SJSA1 (cell line): ENCODE measurements at regions not wholly inside any gene's neighbourhood (a gene's known extent, or its start where the extent isn't known, plus 50 kb on each side); places are given as distances from the start of the nearest gene placed in this dataset.
"Not testable (repeated sequence)": the region's sequence is repeated elsewhere in the genome, so short reads cannot be mapped to it uniquely, and the experiment has no call there.

ENCODE experiments used
- DNase-seq, 2 experiments: peaks; one replicate each; pipeline ENCODE4 v3.0.0-alpha.2; 2015 to 2020; ENCODE audit warnings: low spot score in 2 of 2, low read depth in 1 of 2
- H3K27ac ChIP-seq: fragments of 250-450 bp; sonication (Bioruptor Pico); 2 replicates; pipeline ENCODE4 v1.5.1; 2020; ENCODE audit warnings: mild to moderate bottlenecking, moderate library complexity
- H3K27me3 ChIP-seq: fragments of 250-450 bp; sonication (Bioruptor Pico); replicated peaks from 2 replicates; pipeline ENCODE4 v1.5.1; 2020; ENCODE audit warnings: mild to moderate bottlenecking, moderate library complexity
- H3K36me3 ChIP-seq: fragments of 250-450 bp; sonication (Bioruptor Pico); 2 replicates; pipeline ENCODE4 v1.5.1; 2020; ENCODE audit warnings: mild to moderate bottlenecking
- H3K4me1 ChIP-seq: fragments of 250-450 bp; sonication (Bioruptor Pico); replicated peaks from 2 replicates; pipeline ENCODE4 v1.6.1; 2021; ENCODE audit warnings: mild to moderate bottlenecking
- H3K4me3 ChIP-seq: fragments of 250-450 bp; sonication (Bioruptor Pico); 2 replicates; pipeline ENCODE4 v1.5.1; 2020; ENCODE audit warnings: mild to moderate bottlenecking
- H3K9me3 ChIP-seq: fragments of 250-450 bp; sonication (Bioruptor Pico); replicated peaks from 2 replicates; pipeline ENCODE4 v1.5.1; 2020; ENCODE audit warnings: mild to moderate bottlenecking

DNA sequence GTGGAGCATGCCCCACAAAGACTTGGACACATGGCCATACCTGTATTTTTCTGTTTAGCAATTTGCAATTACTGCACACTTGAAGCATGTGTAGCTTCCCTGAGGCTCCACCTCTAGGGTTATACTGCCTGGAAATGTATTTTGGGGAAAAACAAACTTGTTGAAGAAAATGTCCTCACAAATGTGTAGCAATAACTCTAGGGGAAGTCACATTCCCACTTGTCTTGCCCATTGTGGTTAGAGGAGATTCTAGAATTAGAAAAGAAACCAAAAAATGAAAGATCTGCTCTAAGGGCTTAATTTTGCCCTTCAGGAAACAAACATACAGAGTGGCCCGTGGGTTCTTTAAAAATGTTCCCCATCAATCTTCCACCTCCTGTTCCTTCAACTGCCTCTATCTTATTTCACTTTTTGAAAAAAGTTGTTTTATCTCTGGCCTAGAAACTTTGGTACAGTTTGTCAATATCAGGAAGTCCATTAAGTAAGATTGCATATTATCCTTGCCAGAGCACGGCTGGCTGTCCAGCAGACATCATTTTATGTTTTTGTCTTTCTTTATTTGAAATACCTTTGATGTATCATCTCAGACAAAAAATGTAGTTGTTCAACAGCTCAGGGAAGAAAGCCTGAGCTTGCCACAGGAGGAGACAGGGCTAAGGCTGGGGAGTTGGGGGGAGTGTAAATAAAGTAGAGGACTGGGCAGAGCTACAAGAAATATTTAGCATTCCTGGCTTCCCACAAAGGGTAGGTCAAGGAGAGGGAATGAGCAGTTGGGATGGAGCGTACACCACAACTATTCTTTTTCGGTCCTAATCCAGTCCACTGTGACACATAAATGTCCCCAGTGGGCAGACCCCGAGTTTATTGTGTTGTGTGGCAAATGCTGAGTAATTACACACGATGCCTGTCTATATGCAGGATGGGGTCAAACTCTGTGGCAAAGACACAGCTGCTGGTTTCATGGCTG lies 96.8 kb upstream of the CDC42EP3 start:
- H3K36me3 ChIP-seq, result no peaks in the 10 kb centered on the region
- H3K9me3 ChIP-seq, result no peaks in the 10 kb centered on the region
- no peaks in the 10 kb centered on the region for H3K27me3 ChIP-seq
- peak; percentile 92 to 96 for DNase-seq
- H3K4me1 ChIP-seq, result peaks cover 64% of the 10 kb centered on the region
- no peak overlapping the region for H3K4me3 ChIP-seq
- H3K27ac ChIP-seq, result peak overlapping the region; percentile 72

DNA sequence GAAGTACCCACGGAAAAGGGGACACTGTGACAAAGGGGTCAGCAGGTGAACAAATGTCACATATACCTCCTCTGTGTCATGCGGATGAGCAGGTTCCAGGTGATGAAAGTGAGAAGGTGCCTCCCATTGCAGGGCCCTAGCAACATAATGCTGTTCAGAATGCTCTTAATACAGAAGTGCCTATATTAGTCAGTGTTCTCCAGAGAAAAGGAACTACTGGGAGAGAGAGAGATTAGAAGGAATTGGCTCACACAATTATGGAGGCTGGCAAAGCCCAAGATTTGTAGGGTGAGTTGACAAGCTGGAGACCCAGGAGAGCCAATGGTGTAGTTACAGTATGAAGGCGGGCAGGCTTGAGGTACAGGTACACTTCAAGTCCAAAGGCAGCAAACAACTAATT lies 98.1 kb upstream of the CDC42EP3 start:
- Histone ChIP-seq H3K36me3 (no peaks in the 10 kb centered on the region), H3K27me3 (no peaks in the 10 kb centered on the region), H3K4me3 (no peak overlapping the region), H3K4me1 (peaks cover 59% of the 10 kb centered on the region), H3K9me3 (no peaks in the 10 kb centered on the region), H3K27ac (peak overlapping the region; percentile 51)
- no peak for DNase-seq

DNA sequence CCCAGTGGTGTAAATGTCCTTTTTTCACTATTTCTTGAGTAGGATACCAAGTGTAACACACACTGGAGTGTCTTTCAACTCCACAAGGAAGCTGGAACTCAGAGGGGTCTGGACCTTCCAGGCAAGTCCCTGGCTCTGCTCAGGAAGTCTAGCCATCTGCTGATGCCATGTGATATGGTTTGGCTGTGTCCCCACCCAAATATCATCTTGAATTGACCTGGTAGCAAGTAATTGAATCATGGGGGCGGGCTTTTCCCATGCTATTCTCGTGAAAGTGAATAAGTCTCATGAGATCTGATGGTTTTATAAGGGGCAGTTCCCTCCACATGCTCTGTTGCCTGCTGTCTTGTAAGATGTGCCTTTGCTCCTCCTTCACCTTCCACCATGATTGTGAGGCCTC lies 99.4 kb upstream of the CDC42EP3 start:
- Histone ChIP-seq H3K9me3 (no peaks in the 10 kb centered on the region), H3K36me3 (no peaks in the 10 kb centered on the region), H3K27me3 (no peaks in the 10 kb centered on the region), H3K27ac (0 out of 2 replicates have a peak overlapping the region, but pooled peaks have one; percentile 25), H3K4me3 (no peak overlapping the region), H3K4me1 (peaks cover 58% of the 10 kb centered on the region)
- DNase-seq, result no peak

DNA sequence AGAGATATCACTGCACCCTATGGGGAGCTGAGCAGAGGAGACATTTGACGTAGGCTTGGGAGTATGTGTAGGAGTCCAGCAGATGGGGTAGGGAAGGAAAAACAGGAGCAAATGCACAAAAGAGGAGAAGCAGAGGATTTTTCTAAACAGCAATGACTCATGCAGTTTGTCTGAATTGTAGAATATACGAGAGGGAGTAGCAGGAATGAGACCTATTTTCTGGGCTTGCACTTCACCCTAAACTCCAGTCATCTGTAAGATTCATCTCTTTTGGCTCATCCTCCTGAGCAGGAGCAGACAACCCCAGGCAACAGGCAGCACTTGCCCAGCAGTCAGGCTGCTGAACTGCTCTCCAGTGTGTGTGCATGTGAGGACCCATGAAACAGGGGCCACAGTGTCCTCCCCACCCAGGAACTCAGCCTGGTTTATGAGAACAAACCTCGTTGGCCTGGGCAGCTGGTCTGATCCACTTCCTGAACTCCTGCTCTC lies 100.2 kb upstream of the CDC42EP3 start:
- peak overlapping the region; percentile 25 for H3K27ac ChIP-seq
- DNase-seq, result peak in 1 of 2 experiments; percentile 56
- no peaks in the 10 kb centered on the region for H3K36me3 ChIP-seq
- peaks cover 60% of the 10 kb centered on the region for H3K4me1 ChIP-seq
- no peak overlapping the region for H3K4me3 ChIP-seq
- H3K9me3 ChIP-seq, result no peaks in the 10 kb centered on the region
- no peaks in the 10 kb centered on the region for H3K27me3 ChIP-seq

DNA sequence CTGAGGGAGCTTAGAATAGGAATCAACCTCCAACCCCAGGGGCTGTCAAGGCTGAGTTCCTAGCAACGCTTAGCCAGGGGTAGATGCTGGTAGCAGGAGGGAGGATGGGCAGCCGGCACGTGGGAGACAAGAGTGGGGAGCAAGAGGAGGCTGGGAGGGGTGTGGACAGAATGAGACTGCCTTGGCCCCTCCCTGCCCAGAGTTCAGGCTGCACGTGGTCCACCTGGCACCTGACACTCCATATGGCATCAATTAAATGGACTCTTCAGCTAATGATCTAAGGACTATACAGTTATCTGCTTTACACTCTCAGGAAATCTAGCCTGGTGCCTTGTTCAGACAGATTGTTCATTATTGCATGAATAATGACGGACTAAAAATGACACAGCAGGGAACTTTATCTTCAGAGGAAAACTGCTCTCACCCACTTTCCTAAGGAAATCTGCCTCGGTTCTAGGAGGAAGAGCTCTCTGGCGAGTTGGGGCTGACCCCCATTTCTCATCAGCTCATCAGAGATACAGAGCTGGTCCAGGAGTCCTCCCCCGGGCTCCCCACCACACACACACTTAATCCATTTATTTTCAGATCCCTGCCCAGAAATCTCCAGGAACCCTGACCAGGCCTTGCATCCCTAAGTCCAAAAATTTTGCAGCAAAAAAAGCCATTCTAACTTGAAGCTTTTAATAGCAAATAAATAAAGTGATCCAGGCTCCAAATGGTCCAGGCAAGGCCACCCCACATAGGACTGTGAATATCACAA lies 102.1 kb upstream of the CDC42EP3 start:
- no peak for DNase-seq
- H3K27ac ChIP-seq, result no peak overlapping the region
- H3K4me1 ChIP-seq, result peaks cover 62% of the 10 kb centered on the region
- no peaks in the 10 kb centered on the region for H3K36me3 ChIP-seq
- H3K9me3 ChIP-seq, result no peaks in the 10 kb centered on the region
- H3K4me3 ChIP-seq, result no peak overlapping the region
- H3K27me3 ChIP-seq, result no peaks in the 10 kb centered on the region

DNA sequence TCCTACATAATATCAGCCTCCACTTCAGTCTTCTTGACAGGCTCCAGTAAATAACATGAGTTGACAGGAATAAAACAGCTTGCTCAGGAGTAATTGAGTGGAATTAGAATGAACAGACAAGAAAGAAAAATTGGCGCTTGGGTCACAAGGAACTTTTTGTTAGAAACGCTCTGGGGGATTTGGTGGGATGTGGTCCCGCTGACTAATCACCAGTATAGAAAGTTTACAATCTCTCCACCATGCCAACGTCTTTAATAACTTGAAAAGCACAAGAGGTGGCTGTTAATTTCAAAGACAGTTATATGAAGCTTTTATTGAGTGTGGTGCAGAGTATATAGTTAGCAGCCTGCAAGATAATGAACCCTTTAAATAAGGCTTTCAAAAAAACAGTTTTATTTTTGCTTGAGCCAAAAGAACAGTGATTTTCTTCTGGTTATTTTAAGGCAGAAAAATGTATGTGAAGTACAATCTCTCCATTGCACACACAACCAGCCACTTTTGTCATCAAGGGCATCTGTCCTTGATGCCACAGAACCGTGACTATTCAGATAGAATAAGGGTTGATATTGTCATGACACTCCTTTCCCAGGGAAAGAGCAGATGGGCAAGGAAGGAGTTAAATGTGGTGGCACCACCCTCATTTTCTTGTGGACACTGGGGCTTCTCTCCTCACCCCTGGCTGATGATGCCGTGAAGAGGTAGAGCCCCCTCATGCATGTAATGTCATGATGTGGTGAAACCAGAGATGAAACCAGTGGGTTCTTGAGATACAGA lies 102.9 kb upstream of the CDC42EP3 start:
- H3K4me1 ChIP-seq, result peaks cover 64% of the 10 kb centered on the region
- DNase-seq, H3K27ac ChIP-seq: not testable (repeated sequence)

GRCh38 chr2:37774976-37775907 lies 103.8 kb upstream of the CDC42EP3 start:
- no peaks in the 10 kb centered on the region for H3K36me3 ChIP-seq
- no peaks in the 10 kb centered on the region for H3K9me3 ChIP-seq
- no peak for DNase-seq
- peaks cover 70% of the 10 kb centered on the region for H3K4me1 ChIP-seq
- no peak overlapping the region for H3K4me3 ChIP-seq
- H3K27ac ChIP-seq, result peak overlapping the region; percentile 87
- H3K27me3 ChIP-seq, result no peaks in the 10 kb centered on the region

More for the DNA sequence above, 102.9 kb upstream of the CDC42EP3 start:
- not testable (repeated sequence) for H3K27me3 ChIP-seq, H3K9me3 ChIP-seq, H3K4me3 ChIP-seq, H3K36me3 ChIP-seq

- no peak overlapping the region for H3K4me3 ChIP-seq
- peaks cover 76% of the 10 kb centered on the region for H3K4me1 ChIP-seq
- no peaks in the 10 kb centered on the region for H3K9me3 ChIP-seq
- no peaks in the 10 kb centered on the region for H3K36me3 ChIP-seq
- H3K27ac ChIP-seq, result peak overlapping the region; percentile 87
- DNase-seq, result peak; percentile 52 to 63
- H3K27me3 ChIP-seq, result no peaks in the 10 kb centered on the region
These were observed 104.4 kb upstream of the CDC42EP3 start for GRCh38 chr2:37775908-37776250.

DNA sequence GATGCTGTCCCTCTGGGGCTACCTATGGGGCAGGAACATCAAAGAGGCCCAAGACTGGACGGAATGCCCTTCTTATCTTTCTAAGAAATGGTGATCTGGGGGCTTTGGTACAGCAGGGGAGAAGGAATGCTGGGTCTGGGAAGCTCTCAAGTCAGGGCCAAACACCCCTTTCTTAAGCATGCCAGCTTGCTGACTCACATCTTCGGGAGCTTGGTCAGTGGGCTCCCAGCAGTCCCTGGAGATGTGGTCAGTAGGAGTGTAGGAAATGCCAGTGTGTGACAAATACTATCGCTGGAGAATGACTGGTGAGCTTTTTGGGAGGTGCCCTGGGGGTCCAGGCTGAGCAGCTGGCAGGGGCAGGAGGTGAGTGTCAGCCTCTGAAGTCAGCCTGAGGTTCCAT lies 105.0 kb upstream of the CDC42EP3 start:
- H3K4me3 ChIP-seq, result no peak overlapping the region
- H3K36me3 ChIP-seq, result no peaks in the 10 kb centered on the region
- H3K4me1 ChIP-seq, result peaks cover 76% of the 10 kb centered on the region
- H3K27ac ChIP-seq, result peak overlapping the region; percentile 87
- DNase-seq, result peak; percentile 94 to 95
- no peaks in the 10 kb centered on the region for H3K27me3 ChIP-seq
- no peaks in the 10 kb centered on the region for H3K9me3 ChIP-seq

GRCh38 chr2:37779139-37779538 lies 107.7 kb upstream of the CDC42EP3 start:
- Histone ChIP-seq H3K27me3 (no peaks in the 10 kb centered on the region), H3K27ac (peak overlapping the region; percentile 44), H3K9me3 (no peaks in the 10 kb centered on the region), H3K36me3 (no peaks in the 10 kb centered on the region), H3K4me1 (peaks cover 95% of the 10 kb centered on the region), H3K4me3 (no peak overlapping the region)
- DNase-seq, result no peak

DNA sequence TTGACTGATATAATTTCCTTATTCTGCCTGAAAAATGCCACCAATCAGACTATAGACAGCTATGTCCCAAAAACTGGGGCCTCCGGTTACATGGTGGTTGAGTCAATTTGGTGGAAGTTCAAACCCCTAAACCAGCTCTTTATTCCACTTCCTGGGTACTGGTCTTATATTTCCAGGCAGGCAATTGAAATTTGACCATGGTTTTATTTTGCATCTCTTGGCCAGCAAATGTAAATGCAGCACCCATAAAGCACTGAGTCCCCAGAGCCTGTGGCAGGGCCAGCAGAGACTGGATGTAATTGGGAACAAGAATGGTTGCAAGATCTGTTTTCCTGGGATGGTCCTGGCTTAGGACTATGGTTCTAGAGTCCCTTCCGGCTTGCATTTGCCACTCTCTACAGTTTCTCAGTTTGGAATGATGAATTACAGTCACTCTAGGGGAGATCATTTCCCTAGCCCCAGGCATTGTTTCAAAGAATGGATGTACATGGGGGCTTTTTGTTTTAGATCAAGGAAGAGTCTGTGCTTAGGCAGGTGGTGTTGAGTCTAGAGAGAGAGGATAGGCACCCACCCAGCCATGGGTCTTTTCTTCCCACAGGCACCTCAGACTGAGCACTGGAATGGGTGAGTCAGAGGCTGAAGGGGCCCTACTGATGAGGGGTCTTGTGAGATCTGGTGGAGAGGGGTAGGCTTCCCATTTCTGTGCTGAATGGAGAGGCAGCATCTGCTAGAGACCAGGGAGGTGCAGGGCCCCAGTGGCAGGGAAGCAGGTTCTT lies 108.4 kb upstream of the CDC42EP3 start:
- peaks cover 93% of the 10 kb centered on the region for H3K4me1 ChIP-seq
- H3K36me3 ChIP-seq, result no peaks in the 10 kb centered on the region
- H3K27ac ChIP-seq, result peak overlapping the region; percentile 44
- no peaks in the 10 kb centered on the region for H3K27me3 ChIP-seq
- no peak overlapping the region for H3K4me3 ChIP-seq
- H3K9me3 ChIP-seq, result no peaks in the 10 kb centered on the region
- no peak for DNase-seq

DNA sequence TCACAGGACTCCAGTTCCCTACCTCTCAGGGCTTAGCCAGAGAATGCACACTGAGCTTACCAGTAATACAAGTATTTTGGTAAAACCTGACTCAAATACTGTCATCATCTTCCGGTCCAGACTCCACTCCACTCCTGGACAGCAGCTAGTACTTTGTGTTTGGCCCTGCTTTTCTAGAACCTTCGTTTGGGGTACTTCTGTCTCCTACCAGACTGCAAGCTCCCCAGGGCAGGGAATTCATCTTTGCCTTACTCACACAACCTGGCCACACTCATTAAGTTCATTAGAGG lies 108.9 kb upstream of the CDC42EP3 start:
- Histone ChIP-seq H3K4me1 (peaks cover 88% of the 10 kb centered on the region), H3K27ac (peak overlapping the region; percentile 44)
- DNase-seq, result peak in 1 of 2 experiments; percentile 42

More for the DNA sequence above, 108.9 kb upstream of the CDC42EP3 start:
- Histone ChIP-seq H3K36me3 (no peaks in the 10 kb centered on the region), H3K4me3 (no peak overlapping the region), H3K27me3 (no peaks in the 10 kb centered on the region), H3K9me3 (no peaks in the 10 kb centered on the region)
